ENCODE measurements at regions not wholly inside any gene's neighbourhood (a gene's known extent, or its start where the extent isn't known, plus 50 kb on each side); places are given as distances from the start of the nearest gene placed in this dataset.

- no peak for TF ChIP-seq EZH2 (IDR thresholded peaks at IDR 0.05; ENCODE audit: low read length, unreplicated experiment)
- TF ChIP-seq CTCF (conservative IDR thresholded peaks at IDR 0.05; ENCODE audit: low read depth, low read length): no peak
- no peak for TF ChIP-seq EZH2phosphoT487 (IDR thresholded peaks at IDR 0.05; ENCODE audit: borderline replicate concordance, low read length)
Observed at GRCh38 chr13:91211510-91211909, 136.0 kb upstream of the MIR17HG start.
